ENCODE measurements at regions not wholly inside any gene's neighbourhood (a gene's known extent, or its start where the extent isn't known, plus 50 kb on each side); places are given as distances from the start of the nearest gene placed in this dataset.

DNA sequence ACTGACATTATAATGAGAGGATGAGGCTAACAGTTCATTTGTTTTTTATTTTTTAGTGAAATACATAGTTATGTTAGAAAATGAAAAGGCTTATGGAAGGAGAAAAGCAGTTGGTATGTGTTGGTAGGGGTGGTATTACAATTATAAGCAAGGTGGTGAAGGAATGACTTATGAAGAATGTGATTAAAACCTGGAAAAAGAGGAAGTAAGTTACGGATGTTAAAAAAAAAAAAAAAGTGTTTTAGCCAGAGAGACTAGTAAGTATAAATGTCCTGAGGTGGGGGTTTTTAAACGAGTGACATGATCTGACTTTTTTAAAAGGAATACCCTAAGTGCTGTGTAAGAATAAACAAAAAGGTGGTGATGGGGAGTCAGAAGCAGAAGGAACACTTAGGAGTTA is 206.8 kb downstream of the IL15 start:
- in situ Hi-C loops (cut with HindIII; ENCODE audit: low sequenced_read_pairs), result no loop called here
- DNase-seq (ENCODE audit: low read depth, low spot score), result no peak
- H3K4me3 ChIP-seq (ENCODE audit: low read depth, low read length), result no peak overlapping the region
- TF ChIP-seq, protein P1, sequence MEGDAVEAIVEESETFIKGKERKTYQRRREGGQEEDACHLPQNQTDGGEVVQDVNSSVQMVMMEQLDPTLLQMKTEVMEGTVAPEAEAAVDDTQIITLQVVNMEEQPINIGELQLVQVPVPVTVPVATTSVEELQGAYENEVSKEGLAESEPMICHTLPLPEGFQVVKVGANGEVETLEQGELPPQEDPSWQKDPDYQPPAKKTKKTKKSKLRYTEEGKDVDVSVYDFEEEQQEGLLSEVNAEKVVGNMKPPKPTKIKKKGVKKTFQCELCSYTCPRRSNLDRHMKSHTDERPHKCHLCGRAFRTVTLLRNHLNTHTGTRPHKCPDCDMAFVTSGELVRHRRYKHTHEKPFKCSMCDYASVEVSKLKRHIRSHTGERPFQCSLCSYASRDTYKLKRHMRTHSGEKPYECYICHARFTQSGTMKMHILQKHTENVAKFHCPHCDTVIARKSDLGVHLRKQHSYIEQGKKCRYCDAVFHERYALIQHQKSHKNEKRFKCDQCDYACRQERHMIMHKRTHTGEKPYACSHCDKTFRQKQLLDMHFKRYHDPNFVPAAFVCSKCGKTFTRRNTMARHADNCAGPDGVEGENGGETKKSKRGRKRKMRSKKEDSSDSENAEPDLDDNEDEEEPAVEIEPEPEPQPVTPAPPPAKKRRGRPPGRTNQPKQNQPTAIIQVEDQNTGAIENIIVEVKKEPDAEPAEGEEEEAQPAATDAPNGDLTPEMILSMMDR (IDR thresholded peaks at IDR 0.05; ENCODE audit: low read depth, low read length), result no peak

DNA sequence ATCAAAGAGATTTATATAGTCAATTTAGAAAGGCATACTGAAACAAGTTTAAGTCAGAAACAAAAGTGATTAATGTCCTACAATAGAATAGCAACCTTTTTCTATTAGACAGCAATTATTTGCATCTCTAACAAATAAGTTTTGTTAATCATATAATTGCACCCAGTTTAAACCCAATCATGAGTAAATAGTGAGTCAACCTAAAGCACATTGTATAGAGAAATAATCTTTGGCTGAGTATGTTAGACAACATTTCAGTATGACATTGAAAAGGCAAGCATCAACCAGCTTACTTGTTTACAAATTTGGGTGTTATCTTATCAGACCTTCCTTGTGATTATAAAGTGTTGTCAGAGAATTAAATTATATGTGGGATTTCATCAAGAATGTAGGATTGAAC is 209.5 kb downstream of the IL15 start:
- H3K4me3 ChIP-seq (ENCODE audit: low read depth, low read length), result no peak overlapping the region
- in situ Hi-C loops (cut with HindIII; ENCODE audit: low sequenced_read_pairs), result no loop called here
- no peak for DNase-seq (ENCODE audit: low read depth, low spot score)
- TF ChIP-seq, protein P1 (IDR thresholded peaks at IDR 0.05; ENCODE audit: low read depth, low read length), result no peak

DNA sequence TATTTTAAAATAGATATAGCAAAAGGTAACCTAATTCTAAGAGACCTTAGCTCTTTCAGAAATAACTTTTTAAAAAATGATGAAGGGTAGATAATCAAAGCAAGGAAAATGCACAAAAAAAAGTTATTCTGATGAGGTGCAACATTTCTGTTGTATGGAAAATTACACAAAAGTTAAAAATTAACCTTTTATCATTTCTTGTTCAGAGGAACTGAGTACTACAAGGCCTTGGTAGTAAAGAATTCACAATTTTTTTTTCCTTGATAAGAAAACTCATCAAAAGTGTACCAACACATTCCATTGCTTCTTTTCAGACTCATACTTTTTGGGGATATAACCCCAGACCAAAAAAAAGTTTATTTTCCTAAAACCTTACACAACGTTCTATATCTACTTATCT is 213.0 kb downstream of the IL15 start:
- in situ Hi-C loops (cut with HindIII; ENCODE audit: low sequenced_read_pairs), result no loop called here
- no peak for DNase-seq (ENCODE audit: low read depth, low spot score)
- H3K4me3 ChIP-seq (ENCODE audit: low read depth, low read length), result no peak overlapping the region
- TF ChIP-seq, protein P1 (IDR thresholded peaks at IDR 0.05; ENCODE audit: low read depth, low read length), result no peak

DNA sequence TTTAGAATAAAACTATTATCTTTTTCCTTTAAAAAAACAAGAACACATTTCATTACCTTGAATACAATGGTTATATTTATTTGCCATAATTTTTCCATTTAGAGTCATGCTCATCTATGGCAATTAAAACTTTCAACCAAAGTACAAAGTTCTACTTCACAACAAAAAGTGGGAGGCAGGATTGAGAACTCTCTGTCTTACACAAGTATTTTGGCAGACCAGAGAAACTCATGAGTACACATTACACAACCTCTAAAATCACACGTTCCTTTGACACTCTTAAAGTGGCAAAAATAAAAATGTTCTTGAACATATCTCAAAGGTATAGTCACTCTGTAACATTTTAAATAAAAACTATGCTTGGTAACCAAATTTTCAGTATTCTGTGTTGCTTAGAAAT is 213.4 kb downstream of the IL15 start:
- H3K4me3 ChIP-seq (ENCODE audit: low read depth, low read length), result no peak overlapping the region
- TF ChIP-seq, protein P1 (IDR thresholded peaks at IDR 0.05; ENCODE audit: low read depth, low read length), result no peak
- in situ Hi-C loops (cut with HindIII; ENCODE audit: low sequenced_read_pairs), result no loop called here
- no peak for DNase-seq (ENCODE audit: low read depth, low spot score)

DNA sequence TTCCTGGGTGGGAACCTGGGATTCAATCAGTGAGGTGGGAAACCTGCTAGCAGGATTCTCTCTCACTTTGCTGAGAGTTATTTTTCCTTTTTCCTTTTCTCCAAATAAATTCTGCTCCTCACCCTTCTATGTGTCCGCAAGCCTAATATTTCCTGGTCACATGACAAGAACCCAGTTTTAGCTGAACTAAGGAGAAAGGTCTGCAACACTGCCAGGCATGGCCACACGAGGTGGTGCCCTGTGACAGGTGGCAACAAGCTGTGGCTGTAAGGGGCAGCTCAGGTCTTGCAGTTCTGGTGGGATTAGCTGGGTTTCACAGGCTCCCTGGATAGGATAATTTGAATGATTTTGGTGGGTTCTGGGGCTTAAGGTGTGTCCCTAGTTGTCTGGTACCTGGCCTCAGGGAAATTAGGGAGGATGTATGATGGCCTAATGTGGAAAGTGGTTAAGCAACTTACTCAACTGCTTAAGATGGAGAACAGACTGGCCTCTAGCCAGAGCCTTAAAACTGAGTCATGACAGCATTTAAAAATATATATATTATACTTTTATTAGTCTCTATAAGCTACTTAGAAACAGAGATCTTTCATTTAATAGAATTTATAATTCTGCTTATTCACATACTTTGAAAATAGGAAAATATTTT is 215.0 kb downstream of the IL15 start:
- TF ChIP-seq, protein P1 (IDR thresholded peaks at IDR 0.05; ENCODE audit: low read depth, low read length), result no peak
- peak; percentile 10 for DNase-seq (ENCODE audit: low read depth, low spot score)
- in situ Hi-C loops (cut with HindIII; ENCODE audit: low sequenced_read_pairs), result no loop called here
- no peak overlapping the region for H3K4me3 ChIP-seq (ENCODE audit: low read depth, low read length)

DNA sequence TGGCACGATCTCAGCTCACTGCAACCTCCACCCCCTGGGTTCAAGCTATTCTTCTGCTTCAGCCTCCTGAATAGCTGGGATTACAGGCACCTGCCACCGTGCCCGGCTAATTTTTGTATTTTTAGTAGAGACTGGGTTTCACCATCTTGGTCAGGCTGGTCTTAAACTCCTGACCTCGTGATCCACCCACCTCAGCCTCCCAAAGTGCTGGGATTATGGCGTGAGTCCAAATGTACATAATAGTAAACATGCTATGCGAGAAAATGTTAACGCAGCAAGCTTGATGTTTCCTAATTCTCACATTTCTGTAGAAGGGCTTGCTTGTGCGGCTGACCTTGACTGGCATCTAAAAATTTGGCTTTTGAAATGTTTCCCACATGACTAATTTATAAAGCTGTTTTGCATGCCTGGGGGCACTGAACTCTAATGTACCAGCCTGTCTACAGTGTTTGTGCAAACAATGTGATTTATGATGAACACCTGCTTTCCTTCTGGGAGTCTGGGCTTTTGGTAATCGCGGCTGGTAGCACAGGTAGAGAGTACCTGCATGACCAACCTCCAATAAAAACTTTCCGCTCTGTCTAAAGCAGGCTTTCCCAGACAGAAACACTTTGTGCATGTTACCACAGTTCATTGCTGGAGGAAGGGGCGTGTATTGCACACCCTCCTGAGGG is 216.8 kb downstream of the IL15 start:
- no peak for DNase-seq (ENCODE audit: low read depth, low spot score)
- no peak overlapping the region for H3K4me3 ChIP-seq (ENCODE audit: low read depth, low read length)
- in situ Hi-C loops (cut with HindIII; ENCODE audit: low sequenced_read_pairs), result no loop called here
- TF ChIP-seq, protein P1 (IDR thresholded peaks at IDR 0.05; ENCODE audit: low read depth, low read length), result no peak
